ENCODE measurements at regions not wholly inside any gene's neighbourhood (a gene's known extent, or its start where the extent isn't known, plus 50 kb on each side); places are given as distances from the start of the nearest gene placed in this dataset.

GRCh38 chr2:217077831-217078407, 218.1 kb upstream of the TNP1 start:
- TF ChIP-seq CTCF (conservative IDR thresholded peaks at IDR 0.05; ENCODE audit: low read depth, low read length) (no peak), EZH2 (IDR thresholded peaks at IDR 0.05; ENCODE audit: borderline replicate concordance, low read depth, low read length, poor library complexity, severe bottlenecking) (no peak)
- BruUV-seq (replicated peaks): no TSS peak
- H3K27me3 ChIP-seq (replicated peaks; ENCODE audit: insufficient read depth, low read depth, low read length, poor library complexity): no peaks in the 10 kb centered on the region
- H3K36me3 ChIP-seq (ENCODE audit: insufficient read depth, low read length, poor library complexity, severe bottlenecking): no peaks in the 10 kb centered on the region
- DNase-seq (ENCODE audit: low spot score): no peak
- H3K9me3 ChIP-seq (ENCODE audit: low read depth, low read length, poor library complexity, severe bottlenecking): no peaks in the 10 kb centered on the region
- POLR2A ChIA-PET (ENCODE audit: low non-redundant PET): no interaction called here
- no peak overlapping the region for H3K27ac ChIP-seq (ENCODE audit: low read depth, low read length, poor library complexity, severe bottlenecking)
- CTCF ChIA-PET: no interaction called here
- intact Hi-C loops (cut with micrococcal nuclease; ENCODE audit: unreplicated experiment): no loop called here
- H3K4me3 ChIP-seq (ENCODE audit: low read depth, low read length, poor library complexity, severe bottlenecking): no peak overlapping the region
- no peaks in the 10 kb centered on the region for H3K4me1 ChIP-seq (ENCODE audit: insufficient read depth, low read length, poor library complexity, severe bottlenecking)

GRCh38 chr2:217076657-217077232, 216.9 kb upstream of the TNP1 start:
- no peaks in the 10 kb centered on the region for H3K9me3 ChIP-seq (ENCODE audit: low read depth, low read length, poor library complexity, severe bottlenecking)
- ChIA-PET POLR2A (ENCODE audit: low non-redundant PET) (interaction anchor here (0.7 kb wide), 1 partner anchor 849 kb away, joined by 18 read pairs; no protein-coding TSS in a partner anchor), CTCF (no interaction called here)
- TF ChIP-seq EZH2 (IDR thresholded peaks at IDR 0.05; ENCODE audit: borderline replicate concordance, low read depth, low read length, poor library complexity, severe bottlenecking) (no peak), CTCF (conservative IDR thresholded peaks at IDR 0.05; ENCODE audit: low read depth, low read length) (no peak)
- intact Hi-C loops (cut with micrococcal nuclease; ENCODE audit: unreplicated experiment): no loop called here
- H3K27me3 ChIP-seq (replicated peaks; ENCODE audit: insufficient read depth, low read depth, low read length, poor library complexity): no peaks in the 10 kb centered on the region
- H3K4me1 ChIP-seq (ENCODE audit: insufficient read depth, low read length, poor library complexity, severe bottlenecking): no peaks in the 10 kb centered on the region
- H3K4me3 ChIP-seq (ENCODE audit: low read depth, low read length, poor library complexity, severe bottlenecking): no peak overlapping the region
- no TSS peak for BruUV-seq (replicated peaks)
- no peaks in the 10 kb centered on the region for H3K36me3 ChIP-seq (ENCODE audit: insufficient read depth, low read length, poor library complexity, severe bottlenecking)
- no peak for DNase-seq (ENCODE audit: low spot score)
- no peak overlapping the region for H3K27ac ChIP-seq (ENCODE audit: low read depth, low read length, poor library complexity, severe bottlenecking)

- no peak overlapping the region for H3K4me3 ChIP-seq (ENCODE audit: low read depth, low read length, poor library complexity, severe bottlenecking)
- no peaks in the 10 kb centered on the region for H3K27me3 ChIP-seq (replicated peaks; ENCODE audit: insufficient read depth, low read depth, low read length, poor library complexity)
- H3K27ac ChIP-seq (ENCODE audit: low read depth, low read length, poor library complexity, severe bottlenecking): no peak overlapping the region
- ChIA-PET CTCF (no interaction called here), POLR2A (ENCODE audit: low non-redundant PET) (no interaction called here)
- intact Hi-C loops (cut with micrococcal nuclease; ENCODE audit: unreplicated experiment): no loop called here
- H3K4me1 ChIP-seq (ENCODE audit: insufficient read depth, low read length, poor library complexity, severe bottlenecking): no peaks in the 10 kb centered on the region
- TF ChIP-seq CTCF (conservative IDR thresholded peaks at IDR 0.05; ENCODE audit: low read depth, low read length): no peak
- TF ChIP-seq EZH2 (IDR thresholded peaks at IDR 0.05; ENCODE audit: borderline replicate concordance, low read depth, low read length, poor library complexity, severe bottlenecking): no peak
- H3K9me3 ChIP-seq (ENCODE audit: low read depth, low read length, poor library complexity, severe bottlenecking): no peaks in the 10 kb centered on the region
- no peak for DNase-seq (ENCODE audit: low spot score)
- no peaks in the 10 kb centered on the region for H3K36me3 ChIP-seq (ENCODE audit: insufficient read depth, low read length, poor library complexity, severe bottlenecking)
- BruUV-seq (replicated peaks): no TSS peak
Observed at GRCh38 chr2:217076058-217076435, 216.2 kb upstream of the TNP1 start.
